ENCODE measurements at regions not wholly inside any gene's neighbourhood (a gene's known extent, or its start where the extent isn't known, plus 50 kb on each side); places are given as distances from the start of the nearest gene placed in this dataset.

DNA sequence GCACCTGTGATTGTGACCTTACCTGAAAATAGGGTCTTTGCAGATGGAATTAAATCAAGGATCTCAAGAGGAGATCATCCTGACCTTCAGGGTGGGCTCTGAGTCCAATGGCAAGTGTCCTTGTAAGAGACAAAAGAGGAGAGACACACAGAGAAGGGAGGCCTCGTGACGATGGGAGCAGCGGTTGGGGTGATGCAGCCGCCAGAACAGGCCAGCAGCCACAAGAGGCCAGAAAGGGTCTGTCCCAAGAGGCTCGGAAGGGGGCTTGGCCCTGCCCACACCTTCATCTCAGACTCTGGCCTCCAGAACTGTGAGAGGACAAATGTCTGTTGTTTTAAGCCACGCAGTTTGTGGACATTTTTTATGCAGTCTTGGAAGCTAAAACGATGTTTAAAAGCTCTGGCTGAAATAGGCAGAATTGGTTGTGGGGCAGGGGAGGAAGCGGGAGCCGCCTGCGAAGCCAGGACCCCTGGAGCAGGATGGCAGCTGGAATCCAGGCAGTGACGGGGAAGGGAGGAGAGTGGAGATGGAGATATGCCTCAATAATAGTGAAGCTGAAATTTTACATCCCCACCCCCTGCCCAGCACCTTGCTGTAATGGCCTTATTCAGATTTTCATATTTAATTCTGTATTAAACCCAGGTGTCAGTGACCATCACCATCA lies 216.4 kb downstream of the ANKRD60 start:
- no peak for DNase-seq

GRCh38 chr20:58011106-58011946 lies 217.1 kb downstream of the ANKRD60 start:
- DNase-seq: no peak

DNA sequence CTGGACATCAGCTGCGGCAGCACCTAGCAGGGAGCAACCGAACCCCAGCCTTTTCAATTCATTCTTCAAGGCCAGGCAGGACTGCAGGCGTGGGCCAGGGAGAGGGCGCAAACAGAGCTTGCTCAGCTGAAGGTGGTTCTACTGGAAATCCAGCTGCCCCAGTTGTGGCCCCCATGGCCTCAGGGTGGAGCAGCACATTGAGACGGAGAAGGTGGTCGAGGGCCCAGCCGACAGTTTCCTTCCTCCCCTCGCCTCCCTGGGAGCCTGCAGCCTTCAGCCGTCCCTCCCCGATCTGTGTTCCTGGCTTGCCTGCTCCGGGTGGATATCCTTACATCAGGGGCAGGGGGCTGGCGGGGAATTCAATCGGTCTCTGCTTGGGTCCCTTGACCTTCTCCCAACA lies 217.8 kb downstream of the ANKRD60 start:
- DNase-seq: no peak

- DNase-seq: no peak
Observed at GRCh38 chr20:58010186-58010585, 218.3 kb downstream of the ANKRD60 start.

DNA sequence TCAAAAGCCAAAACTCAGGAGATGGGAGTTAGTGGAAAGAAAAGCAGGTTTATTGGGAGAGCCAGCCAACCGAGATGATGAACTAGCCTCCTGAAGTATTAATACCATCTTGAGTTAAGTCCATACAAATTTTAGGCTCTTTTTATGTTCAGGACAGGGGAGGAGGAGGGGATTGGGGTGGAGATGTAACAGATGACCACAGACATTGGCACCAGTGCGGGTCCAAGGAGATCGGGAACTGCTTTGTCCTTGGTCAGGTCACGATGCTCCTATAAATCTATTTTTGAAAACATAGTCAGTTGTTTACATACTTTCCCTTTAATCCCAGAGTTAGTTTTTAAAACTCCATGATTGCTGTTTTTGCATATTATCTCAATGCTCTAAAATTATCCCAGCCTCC lies 219.6 kb downstream of the ANKRD60 start:
- DNase-seq: no peak

GRCh38 chr20:58008413-58008812 lies 220.0 kb downstream of the ANKRD60 start:
- no peak for DNase-seq

DNA sequence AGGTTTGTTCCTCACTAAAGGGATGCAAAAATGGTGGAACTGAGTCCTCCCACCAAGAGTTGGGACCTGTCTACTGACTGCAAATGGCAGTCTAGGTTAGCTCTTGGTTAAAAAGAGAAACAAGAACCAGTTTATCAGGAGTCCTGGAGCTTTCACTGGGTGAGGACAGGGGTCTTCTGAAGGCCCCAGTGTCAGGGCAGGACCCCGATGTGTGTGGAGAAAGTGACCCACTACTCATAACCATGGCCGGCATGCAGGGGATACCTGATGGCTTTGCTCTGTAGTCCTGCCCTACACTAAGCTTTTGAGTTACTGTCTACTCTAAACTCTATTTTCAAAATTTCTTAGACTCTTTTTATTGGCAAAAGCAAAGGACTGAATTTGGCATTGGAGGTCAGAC lies 220.5 kb downstream of the ANKRD60 start:
- no peak for DNase-seq

DNA sequence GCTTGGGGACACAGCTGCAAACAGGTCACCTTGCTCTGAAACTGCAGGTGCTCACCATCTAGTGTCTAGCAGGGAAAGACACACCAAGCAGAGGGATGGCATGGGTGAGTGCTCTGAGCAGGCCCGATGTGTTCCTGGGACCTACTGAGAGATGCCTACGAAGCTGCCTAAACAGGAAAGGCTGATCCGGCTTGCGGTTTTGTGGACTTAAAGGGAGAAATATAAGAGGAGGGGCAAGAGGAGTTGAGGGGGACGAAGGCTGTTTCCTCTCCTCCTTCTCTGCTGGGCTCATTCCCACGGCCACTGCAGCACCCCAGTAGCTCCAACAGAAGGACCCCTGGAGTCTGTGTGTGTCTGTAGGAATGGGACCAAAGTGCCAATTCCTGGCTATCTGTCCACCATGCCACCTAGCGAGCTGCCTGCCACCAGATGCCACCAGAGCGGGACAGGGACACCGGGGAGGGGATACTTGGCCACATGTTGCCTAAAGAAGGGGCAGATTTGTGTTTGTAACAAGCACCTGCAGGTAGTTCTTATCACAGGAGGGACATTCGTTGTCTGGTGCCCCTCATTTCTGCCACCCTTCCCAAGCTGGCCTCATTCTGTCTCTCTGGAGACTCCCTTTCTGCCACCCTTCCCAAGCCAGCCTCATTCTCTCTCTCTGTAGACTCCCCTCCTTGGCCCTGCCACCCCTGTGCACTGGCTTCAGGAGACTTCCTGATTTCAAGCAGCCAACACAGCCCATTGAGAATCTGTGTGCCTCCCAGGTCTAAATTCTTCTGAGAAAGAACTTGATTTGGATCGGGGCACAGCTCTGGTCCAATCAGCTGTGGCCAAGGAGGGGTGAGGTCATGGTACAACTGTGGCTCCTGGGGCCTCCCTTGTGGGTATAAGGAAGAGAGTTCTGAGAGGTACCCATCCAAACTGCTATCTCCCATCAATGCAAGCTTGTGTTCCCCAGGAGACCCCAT lies 221.8 kb downstream of the ANKRD60 start:
- no peak for DNase-seq

DNA sequence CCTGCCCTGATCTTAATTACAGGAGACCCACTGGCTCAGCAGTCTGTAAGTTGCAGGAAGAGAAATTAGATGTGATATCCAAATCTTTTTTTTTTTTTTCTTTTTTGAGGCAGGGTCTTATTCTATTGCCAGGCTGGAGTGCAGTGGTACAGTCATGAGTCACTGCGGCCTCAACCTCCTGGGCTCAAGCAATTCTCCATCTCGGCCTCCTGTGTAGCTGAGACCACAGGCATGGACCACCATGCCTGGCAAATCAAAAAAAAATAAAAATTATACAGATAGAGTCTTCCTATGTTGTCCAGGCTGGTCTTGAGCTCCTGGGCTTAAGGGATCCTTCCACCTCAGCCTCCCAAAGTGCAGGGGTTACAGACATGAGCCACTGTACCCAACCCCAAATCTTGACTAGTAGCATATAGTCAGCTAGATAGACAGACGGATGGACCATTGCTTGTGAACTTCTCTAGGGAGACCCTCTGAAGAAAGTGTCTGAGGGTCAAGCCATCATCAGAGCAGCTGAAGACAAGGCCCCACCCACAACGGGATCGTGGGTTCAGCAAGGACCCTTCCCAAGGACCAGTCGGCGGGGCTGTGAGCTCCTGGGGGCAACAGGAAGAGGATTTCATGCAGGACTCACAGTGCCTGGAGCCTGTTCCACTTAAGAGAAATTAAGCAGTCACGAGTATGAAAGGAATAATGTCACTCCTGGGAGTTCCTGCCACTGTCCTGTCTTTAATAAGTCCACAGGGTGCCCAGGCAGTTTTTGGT lies 222.7 kb downstream of the ANKRD60 start:
- no peak for DNase-seq

GRCh38 chr20:58004900-58005299 lies 223.6 kb downstream of the ANKRD60 start:
- DNase-seq: no peak

DNA sequence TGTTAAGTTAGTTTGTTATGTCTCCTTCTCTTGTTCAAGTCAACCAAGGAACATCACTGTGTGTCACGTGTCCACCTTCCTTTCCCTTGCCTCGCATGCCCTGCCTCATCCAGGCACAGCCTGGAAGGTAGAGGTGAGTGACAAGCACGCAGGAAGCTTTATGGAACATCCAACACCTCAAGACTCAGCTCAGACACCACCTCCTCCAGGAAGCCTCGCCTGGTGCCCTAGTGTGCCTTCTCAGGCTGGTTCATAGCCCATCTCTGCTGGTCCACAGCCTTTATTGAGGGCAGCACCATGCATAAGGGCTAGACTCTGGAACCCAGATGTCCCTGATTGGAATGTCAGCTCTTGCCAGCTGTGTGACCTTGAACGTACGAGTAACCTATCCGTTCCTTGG lies 224.3 kb downstream of the ANKRD60 start:
- DNase-seq: no peak

DNA sequence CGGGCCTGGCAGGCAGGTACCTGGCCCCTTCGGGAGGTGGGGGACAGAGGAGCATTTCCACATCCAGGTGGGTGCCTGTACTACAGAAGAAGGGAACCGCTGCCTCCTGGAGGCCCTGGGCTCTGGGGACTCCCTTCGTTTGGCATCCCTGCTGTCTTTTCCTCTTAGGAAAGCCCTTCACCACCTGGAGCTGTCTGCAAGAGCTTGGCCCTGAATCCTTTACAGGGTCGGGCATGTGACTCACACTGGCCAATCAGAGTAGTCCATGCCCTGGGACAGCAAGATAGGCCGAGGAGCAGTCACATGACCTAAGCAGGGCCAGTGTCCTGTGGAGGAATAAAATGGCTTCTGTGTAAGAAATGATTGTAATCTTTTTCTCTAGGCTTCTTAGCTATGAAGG lies 224.9 kb downstream of the ANKRD60 start:
- no peak for DNase-seq

DNA sequence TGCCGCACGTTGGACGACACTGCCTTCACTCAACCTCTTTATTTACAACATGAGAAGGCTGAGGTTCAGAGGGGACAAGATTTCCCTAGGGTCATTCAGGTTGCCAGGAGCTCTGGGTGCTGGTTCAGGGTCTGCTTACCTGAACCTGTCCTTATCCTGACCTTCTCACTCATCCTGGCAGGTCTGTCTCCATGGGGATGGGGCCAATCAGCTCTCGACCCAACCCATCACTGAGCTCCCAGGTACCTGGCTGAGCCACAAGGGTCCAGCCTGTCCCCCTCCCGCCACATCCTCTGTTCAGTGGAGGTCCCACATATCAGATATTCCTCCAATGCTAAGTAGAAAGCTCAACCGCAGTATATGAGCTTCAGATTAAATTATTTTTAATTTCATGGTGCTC lies 225.6 kb downstream of the ANKRD60 start:
- no peak for DNase-seq

- no peak for DNase-seq
Observed at GRCh38 chr20:58001946-58002345, 226.5 kb downstream of the ANKRD60 start.

DNA sequence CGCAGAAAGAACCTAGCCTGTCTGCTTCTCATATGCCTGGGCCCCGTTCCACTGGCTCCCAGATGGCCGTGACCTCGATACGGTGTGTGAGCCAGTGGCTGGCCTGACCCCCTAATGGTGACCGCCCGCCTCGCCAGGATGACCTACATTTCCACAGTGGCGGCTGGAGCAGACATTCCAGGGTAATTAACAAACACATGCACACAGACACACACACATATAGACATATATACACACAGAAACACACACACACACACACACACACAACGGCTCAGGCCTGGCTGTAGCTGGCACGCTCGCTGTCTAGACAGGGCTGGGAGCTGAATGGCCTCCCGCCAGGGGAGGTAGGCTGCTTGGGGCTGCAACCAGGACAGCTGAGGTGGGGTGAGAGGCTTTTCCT lies 227.1 kb downstream of the ANKRD60 start:
- DNase-seq: no peak

DNA sequence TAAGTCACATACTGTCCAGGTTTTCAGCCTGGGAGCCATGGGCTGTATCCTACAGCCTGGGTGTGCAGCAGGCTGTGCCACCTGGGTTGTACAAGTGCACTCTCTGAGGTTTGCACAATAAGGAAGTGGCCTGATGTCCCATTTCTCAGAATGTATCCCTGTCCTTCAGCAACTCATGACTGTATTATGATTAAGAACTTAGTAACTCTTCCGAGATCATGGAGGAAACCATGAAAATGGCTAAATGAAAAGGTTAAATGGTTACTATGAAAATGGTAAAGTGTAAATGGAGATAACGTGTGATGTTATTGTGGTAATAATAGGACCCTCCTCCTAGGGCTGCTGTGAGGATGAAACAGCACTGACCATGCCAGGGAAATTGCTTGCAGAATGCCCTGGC lies 227.6 kb downstream of the ANKRD60 start:
- DNase-seq: no peak

GRCh38 chr20:57999465-58000111 lies 228.9 kb downstream of the ANKRD60 start:
- no peak for DNase-seq

- DNase-seq: no peak
Observed at GRCh38 chr20:57998981-57999464, 229.4 kb downstream of the ANKRD60 start.

- DNase-seq: no peak
Observed at GRCh38 chr20:57998276-57998675, 230.2 kb downstream of the ANKRD60 start.

DNA sequence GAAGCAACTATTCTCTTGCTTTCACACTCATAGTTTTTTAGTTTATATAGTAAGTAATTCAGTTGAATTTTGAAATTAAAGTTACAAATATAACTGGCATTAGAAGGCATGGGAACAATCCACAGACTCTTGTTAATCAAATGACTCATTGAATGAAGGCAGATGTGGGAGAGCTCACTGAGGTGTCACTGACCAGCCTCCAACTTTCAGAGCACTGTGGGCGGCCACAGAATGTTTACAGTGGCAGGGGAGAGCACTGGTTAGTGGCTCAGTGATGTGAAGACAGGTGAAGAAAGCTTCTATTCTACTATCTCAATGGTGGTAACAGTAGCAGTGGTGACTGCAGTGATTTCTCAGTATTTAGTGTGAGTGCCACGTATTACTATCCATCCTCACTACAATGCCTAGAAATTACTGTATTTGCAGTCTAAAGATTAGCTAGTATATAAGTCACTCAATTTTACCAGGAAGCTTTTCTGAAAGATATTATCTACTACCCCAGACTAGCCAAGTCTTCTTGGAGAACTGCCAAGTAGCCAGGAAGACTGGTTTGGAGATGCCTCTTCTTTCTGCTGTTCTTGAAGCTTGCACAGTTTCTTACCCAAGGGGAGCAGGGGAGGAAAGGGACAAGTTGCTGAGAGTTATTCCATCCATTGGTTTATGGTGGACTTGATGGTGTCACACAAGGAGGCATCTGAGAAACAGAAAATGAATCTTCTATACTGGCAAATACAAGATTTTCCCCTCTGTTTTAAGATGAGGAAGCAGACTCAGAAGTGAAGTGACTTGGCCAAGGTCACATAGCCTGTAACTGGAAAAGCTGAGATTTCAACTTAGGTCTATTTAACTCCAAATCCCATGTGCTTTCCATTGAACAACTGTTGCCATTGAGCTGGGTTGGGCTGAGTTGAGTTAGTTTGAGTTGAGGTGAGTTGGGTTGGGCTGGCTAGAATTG lies 231.2 kb downstream of the ANKRD60 start:
- DNase-seq: no peak

GRCh38 chr20:57996465-57996864 lies 232.0 kb downstream of the ANKRD60 start:
- DNase-seq: no peak
